AG09319 (cell line): ENCODE measurements at regions not wholly inside any gene's neighbourhood (a gene's known extent, or its start where the extent isn't known, plus 50 kb on each side); places are given as distances from the start of the nearest gene placed in this dataset.

Source experiments
- DNase-seq: peaks from one replicate; pipeline ENCODE4 v3.0.0-alpha.2; 2010; ENCODE audit warnings: low read depth; ENCODE audit errors: extremely low read depth
- CTCF ChIP-seq: IDR thresholded peaks from 2 replicates; pipeline ENCODE4 v1.5.1; 2011; ENCODE audit warnings: low read depth, mild to moderate bottlenecking, inconsistent platforms, low read length, moderate library complexity

GRCh38 chr4:121457278-121457875, 76.6 kb upstream of the QRFPR start:
- no peak for TF ChIP-seq CTCF
- DNase-seq = no peak

- no peak for TF ChIP-seq CTCF
- no peak for DNase-seq
Measured at GRCh38 chr4:121455285-121455684, 74.5 kb upstream of the QRFPR start.

GRCh38 chr4:121454251-121454979, 73.6 kb upstream of the QRFPR start:
- no peak for TF ChIP-seq CTCF
- DNase-seq = no peak

- DNase-seq = no peak
- no peak for TF ChIP-seq CTCF
Measured at GRCh38 chr4:121451310-121451709, 70.5 kb upstream of the QRFPR start.

- TF ChIP-seq CTCF = no peak
- no peak for DNase-seq
Measured at GRCh38 chr4:121449416-121449815, 68.6 kb upstream of the QRFPR start.

GRCh38 chr4:121448231-121448630, 67.4 kb upstream of the QRFPR start:
- TF ChIP-seq CTCF = no peak
- no peak for DNase-seq

GRCh38 chr4:121439669-121440068, 58.9 kb upstream of the QRFPR start:
- no peak for DNase-seq
- no peak for TF ChIP-seq CTCF
